CD4-positive, alpha-beta T cell treated with Interferon alpha-2 for 1 hour (primary cell): ENCODE measurements at regions not wholly inside any gene's neighbourhood (a gene's known extent, or its start where the extent isn't known, plus 50 kb on each side); places are given as distances from the start of the nearest gene placed in this dataset.
"Not testable (repeated sequence)": the region's sequence is repeated elsewhere in the genome, so short reads cannot be mapped to it uniquely, and the experiment has no call there.

Source experiments
- DNase-seq, 2 donors: peaks; one replicate each; pipeline ENCODE4 v3.0.0-alpha.2; 2020 to 2022

DNA sequence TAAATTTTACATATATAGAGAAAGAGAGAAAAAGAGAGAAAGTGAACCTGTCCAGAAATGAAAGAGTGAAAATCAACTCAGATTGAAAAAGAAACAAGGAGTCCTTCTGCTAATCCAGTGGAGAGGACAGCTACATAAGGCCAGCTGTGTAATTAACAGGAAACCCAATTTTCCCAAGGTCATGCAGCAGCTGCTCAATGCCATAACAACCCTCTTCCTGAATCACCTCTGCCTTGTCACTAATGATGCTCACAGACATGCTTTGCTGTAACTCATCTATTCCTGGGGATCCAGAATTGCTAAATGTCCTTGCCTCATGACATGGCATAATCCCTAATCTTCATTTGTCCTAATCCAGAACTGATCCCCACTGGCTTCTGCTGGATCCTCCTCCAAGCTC lies 288.6 kb downstream of the NEBL start:
- no peak for DNase-seq

DNA sequence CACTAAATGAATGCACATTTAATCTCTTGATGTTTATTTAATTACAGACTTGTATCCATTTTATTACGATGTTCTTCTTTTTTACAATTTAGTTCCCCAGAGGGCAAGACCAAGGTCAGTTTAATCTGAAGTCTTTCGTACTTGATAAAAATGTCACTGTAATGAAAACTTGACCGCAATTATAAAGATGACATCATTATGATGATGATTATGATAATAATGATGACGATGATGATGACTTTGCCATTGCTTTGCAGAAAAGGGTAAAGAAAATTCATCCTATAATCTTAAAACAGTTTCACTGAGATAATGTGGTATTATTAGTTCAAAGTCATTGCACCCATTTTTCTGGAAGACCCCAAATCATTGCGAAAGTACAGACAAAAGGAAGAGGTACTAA lies 290.1 kb downstream of the NEBL start:
- no peak for DNase-seq

DNA sequence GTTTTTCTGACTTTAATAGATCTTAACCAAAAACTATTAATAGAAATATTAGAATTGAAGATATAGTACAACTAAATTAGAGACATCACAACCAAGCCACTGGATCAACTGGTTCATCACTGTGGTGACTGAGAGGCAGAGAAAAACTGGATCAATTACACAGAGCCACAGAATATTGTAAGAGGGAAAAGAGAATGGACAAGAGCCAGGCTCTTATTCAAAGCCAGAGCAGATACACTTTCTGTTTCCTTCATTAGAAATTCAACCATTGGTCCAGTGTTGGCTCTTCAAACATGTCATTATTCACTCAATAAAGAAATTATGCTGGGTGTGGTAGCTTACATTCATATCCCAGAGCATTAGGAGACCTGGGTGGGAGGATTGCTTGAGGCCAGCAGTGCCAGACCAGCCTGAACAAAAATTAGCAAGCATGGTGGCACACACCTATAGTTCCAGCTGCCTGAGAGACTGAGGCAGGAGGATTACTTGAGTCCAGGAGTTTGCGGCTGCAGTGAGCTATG lies 295.1 kb downstream of the NEBL start:
- DNase-seq: no peak

GRCh38 chr10:20598590-20598989 lies 298.5 kb downstream of the NEBL start:
- DNase-seq: no peak

GRCh38 chr10:20596911-20597310 lies 300.2 kb downstream of the NEBL start:
- no peak for DNase-seq

GRCh38 chr10:20596065-20596755 lies 300.9 kb downstream of the NEBL start:
- DNase-seq: no peak

DNA sequence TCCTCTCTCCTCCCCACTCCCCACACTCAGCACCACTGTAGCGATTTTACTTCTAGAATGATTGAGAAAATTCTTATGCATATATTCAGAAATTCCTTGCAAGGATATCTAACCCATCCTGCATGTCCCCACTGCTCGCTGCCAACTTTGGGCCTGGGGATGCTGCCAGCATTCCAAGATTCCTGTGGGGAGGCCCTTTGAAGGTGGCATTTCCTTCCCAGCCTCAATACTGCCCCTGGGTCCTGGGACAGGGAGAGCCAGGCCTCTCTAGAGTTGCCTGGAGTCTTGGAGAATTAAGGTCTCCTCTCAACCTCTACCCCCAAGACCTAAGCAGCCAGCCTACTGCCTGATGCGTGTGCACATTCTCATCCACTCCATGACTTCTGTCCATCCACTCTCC lies 303.5 kb downstream of the NEBL start:
- DNase-seq: no peak

DNA sequence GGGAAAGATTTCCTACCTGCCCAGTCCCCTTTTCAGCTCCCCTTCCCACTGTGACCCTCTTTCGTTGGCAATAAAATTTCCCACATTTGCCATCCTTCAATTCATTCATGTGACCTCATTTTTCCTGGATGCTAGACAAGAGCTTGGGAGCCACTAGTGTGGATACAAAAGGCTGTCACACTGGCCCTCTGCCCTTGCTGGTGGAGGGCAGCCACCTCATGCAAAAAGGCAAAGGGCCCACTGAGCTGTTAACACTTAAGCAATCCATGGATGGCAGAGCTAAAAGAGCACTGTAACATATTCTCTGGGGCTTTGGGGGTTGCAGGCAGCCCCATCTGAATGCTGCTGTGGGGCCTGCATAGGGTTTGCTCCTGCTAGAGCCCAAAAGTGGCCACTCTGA lies 315.1 kb downstream of the NEBL start:
- DNase-seq: no peak

DNA sequence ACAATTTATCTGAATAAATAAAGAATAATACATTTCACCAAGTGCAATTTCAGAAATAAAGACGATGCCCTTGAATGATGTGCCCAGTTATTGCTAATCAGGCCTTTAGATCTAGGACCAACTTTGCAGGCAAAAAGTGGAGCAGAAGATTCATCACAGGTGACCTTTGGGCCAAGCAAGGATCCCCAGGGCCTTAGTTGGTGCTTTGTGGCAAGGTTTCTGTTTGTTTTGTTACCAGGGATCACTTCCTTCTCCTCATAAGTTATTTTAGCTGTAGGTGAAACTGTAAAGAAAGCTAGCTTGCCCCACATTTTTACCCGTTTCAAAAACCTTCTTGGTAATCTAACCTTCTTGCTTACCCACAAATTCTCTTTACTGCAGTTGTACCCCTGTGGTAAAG lies 323.2 kb downstream of the NEBL start:
- no peak for DNase-seq

DNA sequence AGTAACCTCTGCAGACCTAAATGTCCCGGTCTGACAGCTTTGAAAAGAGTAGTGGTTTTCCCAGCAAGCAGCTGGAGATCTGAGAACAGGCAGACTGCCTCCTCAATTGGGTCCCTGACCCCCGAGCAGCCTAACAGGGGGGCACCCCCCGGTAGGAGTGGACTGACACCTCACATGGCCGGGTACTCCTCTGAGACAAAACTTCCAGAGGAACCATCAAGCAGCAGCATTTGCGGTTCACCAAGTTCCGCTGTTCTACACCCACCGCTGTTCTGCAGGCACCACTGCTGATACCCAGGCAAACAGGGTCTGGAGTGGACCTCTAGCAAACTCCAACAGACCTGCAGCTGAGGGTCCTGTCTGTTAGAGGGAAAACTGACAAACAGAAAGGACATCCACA lies 341.1 kb downstream of the NEBL start:
- not testable (repeated sequence) for DNase-seq

GRCh38 chr10:20552382-20552781 lies 344.7 kb downstream of the NEBL start:
- DNase-seq: no peak

DNA sequence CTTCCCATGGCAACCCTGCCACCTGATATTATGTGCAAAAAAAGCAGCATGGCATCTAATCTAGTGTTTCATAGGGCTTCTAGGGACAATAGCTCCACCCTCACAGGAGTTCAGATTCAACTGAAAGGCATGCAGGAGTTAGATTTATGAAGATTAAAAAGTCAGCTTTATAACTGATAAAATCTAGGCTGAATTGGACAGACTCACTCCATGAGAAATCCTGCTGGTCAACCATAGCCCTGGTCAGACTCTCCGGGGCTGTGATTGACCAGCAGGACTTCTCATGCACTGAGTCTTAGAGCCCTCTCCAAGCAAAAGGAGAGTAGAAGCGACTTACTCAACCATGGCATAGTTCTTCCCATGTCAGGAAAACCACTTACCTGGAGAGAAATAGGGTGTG lies 345.4 kb downstream of the NEBL start:
- DNase-seq: no peak

- DNase-seq: no peak
Observed at GRCh38 chr10:20535897-20536881, 360.9 kb downstream of the NEBL start.

DNA sequence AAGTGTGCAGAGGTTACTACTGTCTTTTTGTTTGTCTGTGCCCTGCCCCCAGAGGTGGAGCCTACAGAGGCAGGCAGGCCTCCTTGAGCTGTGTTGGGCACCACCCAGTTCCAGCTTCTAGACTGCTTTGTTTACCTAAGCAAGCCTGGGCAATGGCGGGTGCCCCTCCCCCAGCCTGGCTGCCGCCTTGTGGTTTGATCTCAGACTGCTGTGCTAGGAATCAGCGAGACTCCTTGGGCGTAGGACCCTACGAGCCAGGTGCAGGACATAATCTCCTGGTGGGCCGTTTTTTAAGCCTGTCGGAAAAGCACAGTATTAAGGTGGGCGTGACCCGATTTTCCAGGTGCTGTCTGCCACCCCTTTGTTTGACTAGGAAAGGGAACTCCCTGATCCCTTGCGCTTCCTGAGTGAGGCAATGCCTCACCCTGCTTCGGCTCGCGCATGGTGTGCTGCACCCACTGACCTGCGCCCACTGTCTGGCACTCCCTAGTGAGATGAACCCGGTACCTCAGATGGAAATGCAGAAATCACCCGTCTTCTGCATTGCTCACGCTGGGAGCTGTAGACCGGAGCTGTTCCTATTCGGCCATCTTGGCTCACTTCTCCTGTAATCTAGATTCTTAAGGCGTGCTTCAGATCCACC lies 365.7 kb downstream of the NEBL start:
- DNase-seq: not testable (repeated sequence)

GRCh38 chr10:20521186-20521585 lies 375.9 kb downstream of the NEBL start:
- DNase-seq: no peak

DNA sequence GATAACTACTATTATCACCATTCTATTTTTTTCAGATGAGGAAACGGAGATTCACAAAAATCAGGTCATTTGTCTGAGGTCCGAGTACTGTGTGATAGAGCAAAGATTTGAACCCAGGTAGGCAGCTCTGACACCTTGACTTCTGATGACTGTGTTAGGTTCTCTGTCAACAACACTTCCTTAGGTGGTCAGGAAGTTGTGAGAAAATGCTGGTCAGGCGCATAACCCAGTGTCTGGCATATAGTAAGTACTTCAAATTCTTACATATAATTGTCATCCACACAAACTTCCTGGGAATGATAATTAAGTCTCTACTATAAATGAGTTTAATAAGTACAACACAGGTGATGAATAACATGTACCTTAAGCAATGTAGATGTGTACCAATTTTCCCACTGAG lies 381.5 kb downstream of the NEBL start:
- no peak for DNase-seq

DNA sequence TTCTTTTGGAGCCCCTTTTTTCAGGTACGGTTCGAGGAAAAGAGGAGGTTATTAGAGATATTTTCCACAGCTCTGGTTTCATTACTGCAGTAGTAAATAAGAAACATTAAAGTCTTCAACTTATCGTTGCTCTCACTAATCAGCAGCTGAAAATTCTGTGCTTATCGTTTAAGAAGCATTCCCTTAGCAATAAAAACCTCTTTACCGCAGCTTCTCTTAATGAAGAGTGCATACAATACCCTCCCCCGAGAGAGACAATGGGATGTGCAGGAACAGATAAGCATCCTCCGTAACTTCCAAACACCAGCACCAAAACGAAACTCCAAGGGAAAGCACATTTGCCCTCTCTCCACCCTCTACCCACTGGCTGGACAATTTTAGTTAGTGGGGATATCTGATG lies 384.5 kb downstream of the NEBL start:
- DNase-seq: no peak

GRCh38 chr10:20508921-20509320 lies 388.2 kb downstream of the NEBL start:
- DNase-seq: no peak

GRCh38 chr10:20502903-20503585 lies 394.1 kb downstream of the NEBL start:
- no peak for DNase-seq

- no peak for DNase-seq
Observed at GRCh38 chr10:20494474-20494873, 402.6 kb downstream of the NEBL start.

GRCh38 chr10:20492447-20492846 lies 404.7 kb downstream of the NEBL start:
- DNase-seq: no peak

GRCh38 chr10:20489961-20490360 lies 407.1 kb downstream of the NEBL start:
- no peak for DNase-seq

- DNase-seq: no peak
Observed at GRCh38 chr10:20486791-20487190, 410.3 kb downstream of the NEBL start.
